ENCODE measurements at regions not wholly inside any gene's neighbourhood (a gene's known extent, or its start where the extent isn't known, plus 50 kb on each side); places are given as distances from the start of the nearest gene placed in this dataset.

DNA sequence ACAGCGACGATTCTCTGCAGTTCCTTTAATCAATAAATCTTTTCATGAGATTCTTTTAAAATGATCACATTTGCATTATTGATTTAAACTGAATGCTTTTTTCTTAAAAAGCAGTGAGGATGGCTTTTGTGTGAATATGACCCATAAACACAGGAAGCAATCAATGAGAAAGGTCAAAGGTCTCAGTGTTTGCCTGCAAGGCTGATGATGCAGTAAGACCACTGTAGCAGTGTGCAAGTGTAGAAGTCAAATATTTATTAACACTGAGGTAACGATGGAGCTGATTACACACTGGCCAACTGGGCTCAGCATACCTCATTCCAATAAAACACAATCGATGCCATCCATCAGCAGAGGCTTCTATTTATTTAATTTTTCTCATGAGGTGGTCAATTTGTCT lies 633.5 kb downstream of the DCDC2C start:
- TF ChIP-seq, protein P1, sequence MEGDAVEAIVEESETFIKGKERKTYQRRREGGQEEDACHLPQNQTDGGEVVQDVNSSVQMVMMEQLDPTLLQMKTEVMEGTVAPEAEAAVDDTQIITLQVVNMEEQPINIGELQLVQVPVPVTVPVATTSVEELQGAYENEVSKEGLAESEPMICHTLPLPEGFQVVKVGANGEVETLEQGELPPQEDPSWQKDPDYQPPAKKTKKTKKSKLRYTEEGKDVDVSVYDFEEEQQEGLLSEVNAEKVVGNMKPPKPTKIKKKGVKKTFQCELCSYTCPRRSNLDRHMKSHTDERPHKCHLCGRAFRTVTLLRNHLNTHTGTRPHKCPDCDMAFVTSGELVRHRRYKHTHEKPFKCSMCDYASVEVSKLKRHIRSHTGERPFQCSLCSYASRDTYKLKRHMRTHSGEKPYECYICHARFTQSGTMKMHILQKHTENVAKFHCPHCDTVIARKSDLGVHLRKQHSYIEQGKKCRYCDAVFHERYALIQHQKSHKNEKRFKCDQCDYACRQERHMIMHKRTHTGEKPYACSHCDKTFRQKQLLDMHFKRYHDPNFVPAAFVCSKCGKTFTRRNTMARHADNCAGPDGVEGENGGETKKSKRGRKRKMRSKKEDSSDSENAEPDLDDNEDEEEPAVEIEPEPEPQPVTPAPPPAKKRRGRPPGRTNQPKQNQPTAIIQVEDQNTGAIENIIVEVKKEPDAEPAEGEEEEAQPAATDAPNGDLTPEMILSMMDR (conservative IDR thresholded peaks at IDR 0.05): no peak
- no peak for TF ChIP-seq ZFX (IDR thresholded peaks at IDR 0.05)

Measured in C4-2B (cell line).